ENCODE measurements at regions not wholly inside any gene's neighbourhood (a gene's known extent, or its start where the extent isn't known, plus 50 kb on each side); places are given as distances from the start of the nearest gene placed in this dataset.

GRCh38 chr13:33945477-33945876, 127.5 kb downstream of the RFC3 start:
- intact Hi-C loops (cut with micrococcal nuclease): no loop called here

- intact Hi-C loops (cut with micrococcal nuclease): no loop called here
These were observed 135.3 kb downstream of the RFC3 start for GRCh38 chr13:33953203-33953602.

GRCh38 chr13:33953781-33954180, 135.8 kb downstream of the RFC3 start:
- intact Hi-C loops (cut with micrococcal nuclease): no loop called here

- intact Hi-C loops (cut with micrococcal nuclease): no loop called here
These were observed 138.4 kb downstream of the RFC3 start for GRCh38 chr13:33956346-33956745.

- intact Hi-C loops (cut with micrococcal nuclease): no loop called here
These were observed 139.6 kb downstream of the RFC3 start for GRCh38 chr13:33957497-33957905.

- intact Hi-C loops (cut with micrococcal nuclease): no loop called here
These were observed 141.0 kb downstream of the RFC3 start for GRCh38 chr13:33958964-33959363.

GRCh38 chr13:33963134-33963533, 145.2 kb downstream of the RFC3 start:
- intact Hi-C loops (cut with micrococcal nuclease): no loop called here

- intact Hi-C loops (cut with micrococcal nuclease): no loop called here
These were observed 145.9 kb downstream of the RFC3 start for GRCh38 chr13:33963895-33964294.

GRCh38 chr13:33968520-33969507, 150.9 kb downstream of the RFC3 start:
- intact Hi-C loops (cut with micrococcal nuclease): no loop called here

GRCh38 chr13:33970746-33971561, 153.0 kb downstream of the RFC3 start:
- intact Hi-C loops (cut with micrococcal nuclease): no loop called here

- intact Hi-C loops (cut with micrococcal nuclease): no loop called here
These were observed 153.5 kb downstream of the RFC3 start for GRCh38 chr13:33971562-33971819.

GRCh38 chr13:33973194-33973593, 155.2 kb downstream of the RFC3 start:
- intact Hi-C loops (cut with micrococcal nuclease): no loop called here

GRCh38 chr13:33976965-33977364, 159.0 kb downstream of the RFC3 start:
- intact Hi-C loops (cut with micrococcal nuclease): no loop called here

- intact Hi-C loops (cut with micrococcal nuclease): no loop called here
These were observed 160.7 kb downstream of the RFC3 start for GRCh38 chr13:33978653-33979052.

- intact Hi-C loops (cut with micrococcal nuclease): no loop called here
These were observed 175.0 kb downstream of the RFC3 start for GRCh38 chr13:33992881-33993336.

- intact Hi-C loops (cut with micrococcal nuclease): no loop called here
These were observed 176.2 kb downstream of the RFC3 start for GRCh38 chr13:33994198-33994597.

- intact Hi-C loops (cut with micrococcal nuclease): no loop called here
These were observed 177.0 kb downstream of the RFC3 start for GRCh38 chr13:33994826-33995502.

- intact Hi-C loops (cut with micrococcal nuclease): no loop called here
These were observed 178.7 kb downstream of the RFC3 start for GRCh38 chr13:33996636-33997035.

GRCh38 chr13:33997574-33997973, 179.6 kb downstream of the RFC3 start:
- intact Hi-C loops (cut with micrococcal nuclease): no loop called here

GRCh38 chr13:33999811-34000605, 182.1 kb downstream of the RFC3 start:
- intact Hi-C loops (cut with micrococcal nuclease): no loop called here

- intact Hi-C loops (cut with micrococcal nuclease): no loop called here
These were observed 183.0 kb downstream of the RFC3 start for GRCh38 chr13:34000955-34001354.

Measured in T-helper 1 cell treated with Interleukin-12 subunit alpha and Interleukin-12 subunit beta and Interleukin-4 antibody, amounts not matched to agents 30 ng/mL and 1 ng/mL, for 36 hours (primary cell).